ENCODE measurements at regions not wholly inside any gene's neighbourhood (a gene's known extent, or its start where the extent isn't known, plus 50 kb on each side); places are given as distances from the start of the nearest gene placed in this dataset.

GRCh38 chr2:10185046-10185445 is 62.5 kb downstream of the RRM2 start:
- TF ChIP-seq CTCF (IDR thresholded peaks at IDR 0.05) (no peak), POLR2A (IDR thresholded peaks at IDR 0.05) (no peak)
